ENCODE measurements at regions not wholly inside any gene's neighbourhood (a gene's known extent, or its start where the extent isn't known, plus 50 kb on each side); places are given as distances from the start of the nearest gene placed in this dataset.

- peaks cover 11% of the 10 kb centered on the region for H3K27me3 ChIP-seq (ENCODE audit: insufficient read depth, low read depth, severe bottlenecking)
- H3K27ac ChIP-seq, result no peak overlapping the region
Observed at GRCh38 chr15:70533931-70534742, 229.2 kb downstream of the UACA start.

GRCh38 chr15:70532531-70533186 is 230.7 kb downstream of the UACA start:
- H3K36me3 ChIP-seq, result no peaks in the 10 kb centered on the region
- TF ChIP-seq, protein P1, sequence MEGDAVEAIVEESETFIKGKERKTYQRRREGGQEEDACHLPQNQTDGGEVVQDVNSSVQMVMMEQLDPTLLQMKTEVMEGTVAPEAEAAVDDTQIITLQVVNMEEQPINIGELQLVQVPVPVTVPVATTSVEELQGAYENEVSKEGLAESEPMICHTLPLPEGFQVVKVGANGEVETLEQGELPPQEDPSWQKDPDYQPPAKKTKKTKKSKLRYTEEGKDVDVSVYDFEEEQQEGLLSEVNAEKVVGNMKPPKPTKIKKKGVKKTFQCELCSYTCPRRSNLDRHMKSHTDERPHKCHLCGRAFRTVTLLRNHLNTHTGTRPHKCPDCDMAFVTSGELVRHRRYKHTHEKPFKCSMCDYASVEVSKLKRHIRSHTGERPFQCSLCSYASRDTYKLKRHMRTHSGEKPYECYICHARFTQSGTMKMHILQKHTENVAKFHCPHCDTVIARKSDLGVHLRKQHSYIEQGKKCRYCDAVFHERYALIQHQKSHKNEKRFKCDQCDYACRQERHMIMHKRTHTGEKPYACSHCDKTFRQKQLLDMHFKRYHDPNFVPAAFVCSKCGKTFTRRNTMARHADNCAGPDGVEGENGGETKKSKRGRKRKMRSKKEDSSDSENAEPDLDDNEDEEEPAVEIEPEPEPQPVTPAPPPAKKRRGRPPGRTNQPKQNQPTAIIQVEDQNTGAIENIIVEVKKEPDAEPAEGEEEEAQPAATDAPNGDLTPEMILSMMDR (IDR thresholded peaks at IDR 0.05; ENCODE audit: low read depth, low read length), result no peak
- no peaks in the 10 kb centered on the region for H3K9me3 ChIP-seq (ENCODE audit: severe bottlenecking)
- no peak for DNase-seq
- H3K27me3 ChIP-seq (ENCODE audit: insufficient read depth, low read depth, severe bottlenecking), result peaks cover 11% of the 10 kb centered on the region
- no peak overlapping the region for H3K4me3 ChIP-seq (ENCODE audit: low read depth, low read length)
- no peak overlapping the region for H3K27ac ChIP-seq

More at GRCh38 chr15:70533931-70534742, 229.2 kb downstream of the UACA start:
- Histone ChIP-seq H3K9me3 (ENCODE audit: severe bottlenecking) (no peaks in the 10 kb centered on the region), H3K4me3 (ENCODE audit: low read depth, low read length) (no peak overlapping the region), H3K36me3 (no peaks in the 10 kb centered on the region)
- no peak for DNase-seq
- TF ChIP-seq, protein P1 (IDR thresholded peaks at IDR 0.05; ENCODE audit: low read depth, low read length), result no peak

DNA sequence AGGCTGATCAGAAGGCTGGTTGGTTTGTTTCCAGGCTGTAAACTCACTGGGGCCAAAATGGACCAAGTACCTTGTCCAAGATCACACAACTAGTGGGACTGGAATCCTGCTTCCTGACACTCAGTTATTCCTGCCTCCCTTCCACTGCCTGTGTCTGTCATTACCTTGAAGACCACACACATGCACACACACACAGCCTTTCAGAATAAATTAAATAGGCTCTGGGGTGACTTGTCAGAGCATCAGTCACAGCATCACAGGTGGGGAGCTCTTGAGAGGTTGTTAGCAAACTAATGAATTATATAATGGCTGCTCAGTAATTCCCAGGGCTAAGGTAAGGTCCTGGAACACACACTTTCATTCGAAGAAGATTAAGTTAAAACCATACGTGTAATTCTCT is 231.8 kb downstream of the UACA start:
- DNase-seq, result no peak
- Histone ChIP-seq H3K36me3 (no peaks in the 10 kb centered on the region), H3K9me3 (ENCODE audit: severe bottlenecking) (no peaks in the 10 kb centered on the region), H3K27me3 (ENCODE audit: insufficient read depth, low read depth, severe bottlenecking) (peaks cover 11% of the 10 kb centered on the region), H3K27ac (no peak overlapping the region), H3K4me3 (ENCODE audit: low read depth, low read length) (no peak overlapping the region)
- TF ChIP-seq, protein P1 (IDR thresholded peaks at IDR 0.05; ENCODE audit: low read depth, low read length), result no peak

GRCh38 chr15:70530906-70531305 is 232.5 kb downstream of the UACA start:
- Histone ChIP-seq H3K9me3 (ENCODE audit: severe bottlenecking) (no peaks in the 10 kb centered on the region), H3K4me3 (ENCODE audit: low read depth, low read length) (no peak overlapping the region), H3K36me3 (no peaks in the 10 kb centered on the region), H3K27me3 (ENCODE audit: insufficient read depth, low read depth, severe bottlenecking) (peaks cover 9% of the 10 kb centered on the region), H3K27ac (no peak overlapping the region)
- DNase-seq, result no peak
- TF ChIP-seq, protein P1 (IDR thresholded peaks at IDR 0.05; ENCODE audit: low read depth, low read length), result no peak

DNA sequence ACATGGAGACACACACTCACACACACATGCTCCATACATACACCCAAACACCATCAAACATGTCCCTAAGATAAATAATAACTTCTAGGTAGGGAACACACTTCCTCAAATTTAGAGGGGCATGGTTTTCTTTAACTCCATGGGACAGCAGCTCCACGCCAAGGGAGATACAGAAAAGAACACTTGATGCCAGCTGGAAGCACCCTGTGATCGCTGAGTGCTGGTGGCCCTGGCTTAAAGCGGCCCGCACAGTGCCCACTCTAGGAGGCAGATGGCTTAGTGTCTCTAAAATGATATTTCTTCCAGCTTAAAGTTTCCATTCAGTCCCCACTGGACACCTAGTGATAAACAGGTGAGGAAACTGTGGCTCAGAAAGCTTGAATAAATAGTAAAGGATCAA is 232.9 kb downstream of the UACA start:
- TF ChIP-seq, protein P1 (IDR thresholded peaks at IDR 0.05; ENCODE audit: low read depth, low read length), result no peak
- Histone ChIP-seq H3K27ac (no peak overlapping the region), H3K36me3 (no peaks in the 10 kb centered on the region), H3K4me3 (ENCODE audit: low read depth, low read length) (no peak overlapping the region), H3K9me3 (ENCODE audit: severe bottlenecking) (no peaks in the 10 kb centered on the region), H3K27me3 (ENCODE audit: insufficient read depth, low read depth, severe bottlenecking) (peaks cover 6% of the 10 kb centered on the region)
- no peak for DNase-seq

Measured in WERI-Rb-1 (cell line).